GM12878 (cell line): ENCODE measurements at regions not wholly inside any gene's neighbourhood (a gene's known extent, or its start where the extent isn't known, plus 50 kb on each side); places are given as distances from the start of the nearest gene placed in this dataset.
A peak's percentile ranks its signal among the peaks of the same experiment; 100 is the strongest.

Source experiments
- ATAC-seq: fragments of 200-7000 bp; cut with Tn5 transposase; 3 replicates; pipeline ENCODE4 v1.9.1; 2020; ENCODE audit warnings: mild to moderate bottlenecking, moderate library complexity
- BruUV-seq: library from RNA; stranded (reverse); fragments of 400-500 nt; replicated peaks from 2 replicates; lab custom pipeline; 2021; lab: Mats Ljungman, UMichigan
- CTCF ChIA-PET: fragments of 300-600 bp; sonication (Branson Sonifier 250); formaldehyde crosslinking; extraction: SDS; loops from one replicate; lab custom pipeline; 2021; ENCODE audit warnings: inconsistent platforms; lab: Yijun Ruan, JAX
- POLR2A ChIA-PET: fragments of 350-600 bp; formaldehyde crosslinking; extraction: SDS; loops from one replicate; lab custom pipeline; 2021; ENCODE audit warnings: inconsistent platforms; lab: Charles Lee
- RAD21 ChIA-PET: fragments of 300-600 bp; sonication (Branson Sonifier 250); formaldehyde crosslinking; loops from one replicate; lab custom pipeline; 2023; ENCODE audit warnings: antibody characterized with exemption; ENCODE audit not compliant: unreplicated experiment; lab: Charles Lee
- SMC1A ChIA-PET: fragments of 300-600 bp; sonication (Branson Sonifier 250); formaldehyde crosslinking; loops from one replicate; lab custom pipeline; 2023; ENCODE audit not compliant: unreplicated experiment, uncharacterized antibody; lab: Charles Lee
- DNase-seq: peaks from one replicate; pipeline ENCODE4 v3.0.0-alpha.2; 2011; ENCODE audit warnings: low read depth, low spot score
- FAIRE-seq: peaks from 3 replicates; lab custom pipeline; 2011; peaks lifted over from hg19 to GRCh38; lab: Jason Lieb, UNC
- H2AFZ ChIP-seq: 2 replicates; pipeline ENCODE4 v1.6.0; 2011; ENCODE audit warnings: low read depth, low read length, control low read depth; ENCODE audit not compliant: control insufficient read depth
- H3K27ac ChIP-seq: 2 replicates; pipeline ENCODE4 v1.5.1; 2011; ENCODE audit warnings: control low read depth; ENCODE audit not compliant: control insufficient read depth, insufficient read depth
- H3K27me3 ChIP-seq, 2 experiments: replicated peaks in 1 of 2; 2 replicates each; pipeline versions ENCODE4 v1.6.0 to v1.6.1; 2011; ENCODE audit warnings: low read length in 1 of 2; ENCODE audit not compliant: control insufficient read depth in 2 of 2, insufficient read depth in 2 of 2
- H3K36me3 ChIP-seq, 2 experiments: 2 replicates each; pipeline ENCODE4 v1.5.1; 2011; ENCODE audit warnings: low read length in 1 of 2; ENCODE audit not compliant: control insufficient read depth in 2 of 2, insufficient read depth in 2 of 2
- H3K4me1 ChIP-seq: 2 replicates; pipeline ENCODE4 v1.6.1; 2011; ENCODE audit warnings: mild to moderate bottlenecking, low read length, moderate library complexity, mixed read lengths; ENCODE audit not compliant: control insufficient read depth, insufficient read depth
- H3K4me2 ChIP-seq: 2 replicates; pipeline ENCODE4 v1.6.0; 2011; ENCODE audit warnings: control low read depth; ENCODE audit not compliant: control insufficient read depth, insufficient read depth
- H3K4me3 ChIP-seq: fragments of 200-600 bp; sonication (generic); 2 replicates; pipeline ENCODE4 v1.5.1; 2016
- H3K79me2 ChIP-seq: 2 replicates; pipeline ENCODE4 v1.6.0; 2011; ENCODE audit warnings: low read length; ENCODE audit not compliant: control insufficient read depth, insufficient read depth
- H3K9ac ChIP-seq: 2 replicates; pipeline ENCODE4 v1.8.0; 2011; ENCODE audit warnings: low read length, control low read depth, mixed read lengths; ENCODE audit not compliant: control insufficient read depth, insufficient read depth
- H3K9me3 ChIP-seq: replicated peaks from 3 replicates; pipeline ENCODE4 v1.5.1; 2011; ENCODE audit warnings: mild to moderate bottlenecking, low read length; ENCODE audit not compliant: control insufficient read depth, insufficient read depth
- H4K20me1 ChIP-seq: 2 replicates; pipeline ENCODE4 v1.6.0; 2011; ENCODE audit not compliant: control insufficient read depth, insufficient read depth
- JUNB ChIP-seq: IDR thresholded peaks from 2 replicates; pipeline ENCODE4 v1.6.1; 2016; ENCODE audit warnings: antibody characterized with exemption, mild to moderate bottlenecking
- LARP7 ChIP-seq: fragments of 450-650 bp; IDR thresholded peaks from 2 replicates; pipeline ENCODE4 v1.6.1; 2017; ENCODE audit warnings: mild to moderate bottlenecking
- MEF2A ChIP-seq: IDR thresholded peaks from 2 replicates; pipeline ENCODE4 v1.6.1; 2011; ENCODE audit warnings: low read depth, mild to moderate bottlenecking, low read length, moderate library complexity; ENCODE audit not compliant: insufficient read depth
- MTA2 ChIP-seq: fragments of 450-650 bp; IDR thresholded peaks from 2 replicates; pipeline ENCODE4 v1.6.1; 2016; ENCODE audit warnings: low read depth, mild to moderate bottlenecking, moderate library complexity
- MYC ChIP-seq: IDR thresholded peaks from 2 replicates; pipeline ENCODE4 v1.6.1; 2011; ENCODE audit warnings: mild to moderate bottlenecking, low read length, moderate library complexity, inconsistent platforms; ENCODE audit not compliant: insufficient read depth, insufficient replicate concordance, insufficient read length, severe bottlenecking
- NFYA ChIP-seq: IDR thresholded peaks from 2 replicates; pipeline ENCODE4 v1.6.1; 2011; ENCODE audit warnings: low read depth, mild to moderate bottlenecking, low read length, improper control_type of control experiment, borderline replicate concordance
- NKRF ChIP-seq: fragments of 450-650 bp; conservative IDR thresholded peaks from 2 replicates; pipeline ENCODE4 v1.6.1; 2017; ENCODE audit warnings: mild to moderate bottlenecking, moderate library complexity
- RAD21 ChIP-seq: IDR thresholded peaks from 2 replicates; pipeline ENCODE4 v1.6.1; 2011; ENCODE audit warnings: mild to moderate bottlenecking, low read depth, low read length, moderate library complexity; ENCODE audit not compliant: insufficient read depth
- RAD51 ChIP-seq: fragments of 450-650 bp; IDR thresholded peaks from 2 replicates; pipeline ENCODE4 v1.6.1; 2016; ENCODE audit warnings: moderate library complexity, mild to moderate bottlenecking, inconsistent platforms
- RELA ChIP-seq: fragments of 450-650 bp; IDR thresholded peaks from 2 replicates; pipeline ENCODE4 v1.8.0; 2014; ENCODE audit warnings: borderline replicate concordance; ENCODE audit not compliant: partially characterized antibody
- SMAD5 ChIP-seq: IDR thresholded peaks from 2 replicates; pipeline ENCODE4 v1.6.1; 2016; ENCODE audit warnings: antibody characterized with exemption, low read depth
- SP1 ChIP-seq: IDR thresholded peaks from one replicate; pipeline ENCODE4 v1.6.1; 2011; ENCODE audit warnings: low read depth, low read length
- TCF3 ChIP-seq: IDR thresholded peaks from 2 replicates; pipeline ENCODE4 v1.6.1; 2012; ENCODE audit warnings: low read depth, mild to moderate bottlenecking, low read length, borderline replicate concordance; ENCODE audit not compliant: insufficient read depth
- USF2 ChIP-seq: IDR thresholded peaks from 2 replicates; pipeline ENCODE4 v1.6.1; 2011; ENCODE audit warnings: low read depth, low read length, improper control_type of control experiment, borderline replicate concordance
- ZNF24 ChIP-seq: fragments of 450-650 bp; IDR thresholded peaks from 2 replicates; pipeline ENCODE4 v1.6.1; 2017; ENCODE audit warnings: antibody characterized with exemption, mild to moderate bottlenecking
- ZNF274 ChIP-seq: IDR thresholded peaks from one replicate; pipeline ENCODE4 v1.8.0; 2011; ENCODE audit not compliant: insufficient read length, insufficient read depth
- ZZZ3 ChIP-seq: IDR thresholded peaks from 2 replicates; pipeline ENCODE4 v1.6.1; 2011; ENCODE audit warnings: low read depth; ENCODE audit not compliant: control insufficient read depth, insufficient read length
- WGBS: methylation state at CpG from one replicate; pipeline ENCODE4 v1.1.6; 2016; ENCODE audit warnings: low lambda C conversion rate; ENCODE audit not compliant: insufficient replicate concordance, insufficient coverage; ENCODE audit errors: missing lambda C conversion rate; 5-methylcytosine and 5-hydroxymethylcytosine counted together
- in situ Hi-C: fragments of 300-500 bp; cut with MboI; formaldehyde crosslinking; loops from 9 replicates; pipeline ENCODE4 v1.14.3; 2018; ENCODE audit warnings: mixed read lengths
- intact Hi-C: fragments of 100-400 bp; cut with micrococcal nuclease; formaldehyde crosslinking; loops from one replicate; pipeline ENCODE4 v1.14.2; 2022; ENCODE audit not compliant: unreplicated experiment

GRCh38 chr10:83724471-83725241 lies 414.7 kb upstream of the GHITM start (continued):
- peak; percentile 24; the same call in 1 of the 2 replicates for TF ChIP-seq USF2
- 0 out of 2 replicates have a peak, but pooled peaks have one; percentile 5 for TF ChIP-seq MEF2A
- no peak for TF ChIP-seq SP1
- TF ChIP-seq ZNF24 = no peak
- no peak for TF ChIP-seq LARP7
- TF ChIP-seq RAD51 = peak; percentile 83
- TF ChIP-seq TCF3 = peak; percentile 77; the same call in 1 of the 2 replicates
- TF ChIP-seq, all 136 proteins: peak for 14

- DNase-seq = no peak
- H3K9ac ChIP-seq = no peak overlapping the region
- SMC1A ChIA-PET = interaction anchor here (0.8 to 1.5 kb wide), 3 partner anchors 16 to 180 kb away, joined by 3 read pairs; no protein-coding TSS in a partner anchor
- POLR2A ChIA-PET = no interaction called here
- BruUV-seq = no TSS peak
- intact Hi-C loops (no loop called here), in situ Hi-C loops (no loop called here)
- CTCF ChIA-PET = interaction anchor here (1.3 kb wide), 1 partner anchor 12 kb away, joined by 3 read pairs; no protein-coding TSS in a partner anchor
- no peaks in the 10 kb centered on the region for H3K36me3 ChIP-seq
- no peak for FAIRE-seq
- H3K4me1 ChIP-seq = peaks cover 14% of the 10 kb centered on the region
- no peaks in the 10 kb centered on the region for H3K79me2 ChIP-seq
- no peaks in the 10 kb centered on the region for H3K27me3 ChIP-seq
- peaks cover 3% of the 10 kb centered on the region; the same call in 2 of the 3 replicates for H3K9me3 ChIP-seq
- ATAC-seq = no peak; the same call in 2 of the 3 replicates
- H3K27ac ChIP-seq = peak overlapping the region; percentile 39; the same call in 1 of the 2 replicates
- 89% methylated on average over 1 of the region's 1 CpG for WGBS
- H3K4me3 ChIP-seq = no peak overlapping the region
- H2AFZ ChIP-seq = peak overlapping the region; percentile 25; the same call in 1 of the 2 replicates
- no peak overlapping the region for H3K4me2 ChIP-seq
- H4K20me1 ChIP-seq = no peaks in the 10 kb centered on the region
- TF ChIP-seq SMAD5 (no peak), NFYA (no peak), NKRF (no peak), RELA (no peak), ZZZ3 (no peak), JUNB (no peak), ZNF274 (no peak), RAD21 (no peak), USF2 (no peak), MYC (no peak), MTA2 (no peak)
- RAD21 ChIA-PET = no interaction called here
Observed at GRCh38 chr10:83725567-83725966, 413.7 kb upstream of the GHITM start.
